GM19099 (cell line): ENCODE measurements at regions not wholly inside any gene's neighbourhood (a gene's known extent, or its start where the extent isn't known, plus 50 kb on each side); places are given as distances from the start of the nearest gene placed in this dataset.

Experiments used
- POLR2A ChIP-seq: IDR thresholded peaks from 3 replicates; pipeline ENCODE4 v1.6.1; 2011; ENCODE audit warnings: low read depth; ENCODE audit not compliant: insufficient read length; ENCODE audit errors: extremely low read depth

- TF ChIP-seq POLR2A: no peak
Measured at GRCh38 chr5:89350684-89351083, 467.7 kb upstream of the MEF2C start.

- TF ChIP-seq POLR2A: no peak
Measured at GRCh38 chr5:89349246-89349980, 466.4 kb upstream of the MEF2C start.

GRCh38 chr5:89346573-89346972, 463.6 kb upstream of the MEF2C start:
- no peak for TF ChIP-seq POLR2A

- TF ChIP-seq POLR2A: no peak
Measured at GRCh38 chr5:89343666-89344065, 460.7 kb upstream of the MEF2C start.

GRCh38 chr5:89342106-89342876, 459.3 kb upstream of the MEF2C start:
- no peak for TF ChIP-seq POLR2A

- TF ChIP-seq POLR2A: no peak
Measured at GRCh38 chr5:89338935-89339334, 456.0 kb upstream of the MEF2C start.

GRCh38 chr5:89336111-89336510, 453.1 kb upstream of the MEF2C start:
- no peak for TF ChIP-seq POLR2A

GRCh38 chr5:89330140-89330539, 447.2 kb upstream of the MEF2C start:
- TF ChIP-seq POLR2A: no peak

- no peak for TF ChIP-seq POLR2A
Measured at GRCh38 chr5:89327608-89328007, 444.6 kb upstream of the MEF2C start.

GRCh38 chr5:89324990-89325389, 442.0 kb upstream of the MEF2C start:
- no peak for TF ChIP-seq POLR2A

- TF ChIP-seq POLR2A: no peak
Measured at GRCh38 chr5:89320421-89321277, 437.7 kb upstream of the MEF2C start.

- TF ChIP-seq POLR2A: no peak
Measured at GRCh38 chr5:89315286-89316100, 432.5 kb upstream of the MEF2C start.

GRCh38 chr5:89313804-89314588, 431.0 kb upstream of the MEF2C start:
- TF ChIP-seq POLR2A: no peak

- TF ChIP-seq POLR2A: no peak
Measured at GRCh38 chr5:89313044-89313443, 430.1 kb upstream of the MEF2C start.

GRCh38 chr5:89309268-89309667, 426.3 kb upstream of the MEF2C start:
- TF ChIP-seq POLR2A: no peak
